Tibial nerve (tissue), 4 donors: ENCODE measurements at regions not wholly inside any gene's neighbourhood (a gene's known extent, or its start where the extent isn't known, plus 50 kb on each side); places are given as distances from the start of the nearest gene placed in this dataset.

ENCODE experiments used
- CTCF ChIP-seq, 5 experiments: fragments of 200-600 bp in 3 of 5; fragments of 450-650 bp in 2 of 5; sonication (generic) in 3 of 5; IDR thresholded peaks; one replicate each; pipeline ENCODE4 v1.5.1; 2016 to 2019; ENCODE audit warnings: antibody characterized with exemption in 5 of 5, mild to moderate bottlenecking in 3 of 5, moderate library complexity in 2 of 5
- EP300 ChIP-seq, 2 donors: sonication (generic); formaldehyde crosslinking; IDR thresholded peaks; one replicate each; pipeline ENCODE4 v1.6.1; 2017; ENCODE audit warnings: antibody characterized with exemption in 2 of 2, mild to moderate bottlenecking in 1 of 2
- POLR2A ChIP-seq, 2 donors: fragments of 450-650 bp; IDR thresholded peaks; one replicate each; pipeline ENCODE4 v1.6.1; 2017; ENCODE audit warnings: antibody characterized with exemption in 2 of 2, mild to moderate bottlenecking in 2 of 2, moderate library complexity in 2 of 2

DNA sequence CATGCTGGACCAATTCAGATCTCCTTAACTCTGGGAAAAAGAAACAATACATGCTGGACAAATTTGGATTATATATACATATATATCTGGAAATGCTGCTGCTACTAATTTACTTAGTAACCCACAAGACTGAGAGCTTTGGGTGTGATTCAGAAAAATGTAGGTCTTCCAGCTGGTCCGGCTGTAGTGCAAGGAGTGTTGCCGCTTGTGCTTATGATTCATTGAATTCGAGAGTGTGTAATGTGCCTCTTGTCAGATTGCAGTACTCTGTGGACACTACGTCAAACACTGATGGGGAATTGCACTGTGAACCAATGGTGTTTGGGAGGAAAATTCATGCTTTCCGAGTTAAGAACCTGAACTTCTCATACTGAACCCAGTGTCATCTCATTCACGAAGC is 1155.5 kb downstream of the EPHA7 start:
- TF ChIP-seq CTCF (IDR thresholded peaks at IDR 0.05) (no peak), POLR2A (IDR thresholded peaks at IDR 0.05) (no peak), EP300 (IDR thresholded peaks at IDR 0.05) (no peak)
